ENCODE measurements at regions not wholly inside any gene's neighbourhood (a gene's known extent, or its start where the extent isn't known, plus 50 kb on each side); places are given as distances from the start of the nearest gene placed in this dataset.
A peak's percentile ranks its signal among the peaks of the same experiment; 100 is the strongest.

DNA sequence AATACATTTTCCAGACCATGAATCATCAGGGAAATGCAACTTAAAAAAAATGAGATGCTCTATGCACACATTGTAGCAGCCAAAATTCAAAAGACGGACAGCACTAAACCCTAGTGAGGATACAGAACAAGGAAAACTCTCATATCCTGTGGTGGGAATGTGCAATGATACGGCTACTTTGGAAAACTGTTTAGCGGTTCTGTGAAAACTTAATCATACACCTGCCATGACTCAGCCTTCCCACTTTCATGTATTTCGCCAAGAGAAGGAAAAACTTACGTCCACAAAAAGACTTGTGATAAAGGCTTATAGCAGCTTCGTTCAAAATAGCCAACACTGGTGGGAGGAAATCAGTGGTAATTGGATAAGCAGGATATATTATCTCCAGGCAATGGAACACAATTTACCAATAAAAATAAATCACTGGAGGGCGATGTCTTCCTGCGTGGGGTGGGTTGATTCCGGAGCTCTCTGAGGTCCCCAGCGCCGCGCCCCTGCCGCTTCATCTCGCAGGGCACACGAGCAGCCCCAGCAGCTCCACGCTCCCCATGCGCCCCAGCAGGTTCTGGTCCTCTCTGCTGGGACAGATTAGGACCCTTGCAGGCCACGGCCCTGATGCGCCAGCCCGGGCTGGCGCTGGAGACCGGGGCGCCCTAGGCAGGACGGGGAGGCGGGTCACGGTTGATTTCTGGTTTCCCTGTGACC is 97.2 kb upstream of the ARHGEF7 start:
- Histone ChIP-seq H4K20me1 (replicated peaks; ENCODE audit: insufficient read depth) (no peaks in the 10 kb centered on the region), H2AFZ (no peak overlapping the region), H3K79me2 (replicated peaks; ENCODE audit: insufficient read depth) (no peaks in the 10 kb centered on the region), H3K4me3 (no peak overlapping the region), H3F3A (replicated peaks; ENCODE audit: low read depth) (no peaks in the 10 kb centered on the region), H3K27ac (ENCODE audit: low read depth) (no peak overlapping the region), H3K36me3 (ENCODE audit: insufficient read depth) (0 out of 2 replicates have a peak, but pooled peaks cover 3% of the 10 kb centered on the region), H3K4me1 (ENCODE audit: insufficient read depth) (no peaks in the 10 kb centered on the region), H3K9me2 (ENCODE audit: insufficient read depth) (peaks cover 9% of the 10 kb centered on the region; the same call in 1 of the 2 replicates), H3K4me2 (no peak overlapping the region), H3K27me3 (ENCODE audit: insufficient read depth) (no peaks in the 10 kb centered on the region)
- no peaks in the 10 kb centered on the region for H3K4me1 Mint-ChIP-seq
- peaks cover 9% of the 10 kb centered on the region; the same call in 2 of the 3 replicates for H3K36me3 Mint-ChIP-seq (ENCODE audit: low read depth)
- TF ChIP-seq CREB1 (CRISPR knock-in tag; IDR thresholded peaks at IDR 0.05; ENCODE audit: low read depth), result no peak
- TF ChIP-seq, protein P1, sequence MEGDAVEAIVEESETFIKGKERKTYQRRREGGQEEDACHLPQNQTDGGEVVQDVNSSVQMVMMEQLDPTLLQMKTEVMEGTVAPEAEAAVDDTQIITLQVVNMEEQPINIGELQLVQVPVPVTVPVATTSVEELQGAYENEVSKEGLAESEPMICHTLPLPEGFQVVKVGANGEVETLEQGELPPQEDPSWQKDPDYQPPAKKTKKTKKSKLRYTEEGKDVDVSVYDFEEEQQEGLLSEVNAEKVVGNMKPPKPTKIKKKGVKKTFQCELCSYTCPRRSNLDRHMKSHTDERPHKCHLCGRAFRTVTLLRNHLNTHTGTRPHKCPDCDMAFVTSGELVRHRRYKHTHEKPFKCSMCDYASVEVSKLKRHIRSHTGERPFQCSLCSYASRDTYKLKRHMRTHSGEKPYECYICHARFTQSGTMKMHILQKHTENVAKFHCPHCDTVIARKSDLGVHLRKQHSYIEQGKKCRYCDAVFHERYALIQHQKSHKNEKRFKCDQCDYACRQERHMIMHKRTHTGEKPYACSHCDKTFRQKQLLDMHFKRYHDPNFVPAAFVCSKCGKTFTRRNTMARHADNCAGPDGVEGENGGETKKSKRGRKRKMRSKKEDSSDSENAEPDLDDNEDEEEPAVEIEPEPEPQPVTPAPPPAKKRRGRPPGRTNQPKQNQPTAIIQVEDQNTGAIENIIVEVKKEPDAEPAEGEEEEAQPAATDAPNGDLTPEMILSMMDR (conservative IDR thresholded peaks at IDR 0.05; ENCODE audit: low read depth in 2 of 2), result 0 out of 4 replicates have a peak, but pooled peaks of 1 of the 2 experiments have one; percentile 1
- H3K27ac Mint-ChIP-seq, result no peak overlapping the region
- H3K27me3 Mint-ChIP-seq (ENCODE audit: insufficient read depth, low read depth, poor library complexity), result no peaks in the 10 kb centered on the region
- no peak overlapping the region for H3K4me3 Mint-ChIP-seq
- H3K9me3 Mint-ChIP-seq, result peaks cover 24% of the 10 kb centered on the region
- ATAC-seq, result no peak
- no peak for DNase-seq (ENCODE audit: low spot score)

DNA sequence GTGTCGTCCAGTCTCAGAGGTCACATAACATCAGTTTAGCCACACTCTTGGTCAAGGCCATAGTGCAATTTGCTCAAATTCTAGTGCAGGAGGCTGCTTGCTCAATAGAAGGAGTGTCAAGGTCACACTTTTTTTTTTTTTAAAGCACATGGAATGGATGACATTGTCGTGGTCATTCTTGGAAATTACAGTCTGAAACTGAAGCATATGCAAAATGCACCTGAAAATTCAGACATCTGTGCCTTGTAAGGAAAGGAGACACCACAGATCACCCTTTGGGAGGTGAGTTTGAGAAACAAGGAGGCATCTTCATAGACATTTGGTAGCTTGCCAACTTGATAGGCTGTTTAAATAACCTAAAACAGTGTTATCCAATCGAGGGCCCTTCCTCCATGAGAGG is 98.3 kb upstream of the ANKRD10 start:
- Histone ChIP-seq H3K79me2 (replicated peaks; ENCODE audit: insufficient read depth) (no peaks in the 10 kb centered on the region), H3K27ac (ENCODE audit: low read depth) (no peak overlapping the region), H4K20me1 (replicated peaks; ENCODE audit: insufficient read depth) (no peaks in the 10 kb centered on the region), H3K4me1 (ENCODE audit: insufficient read depth) (no peaks in the 10 kb centered on the region), H3K9me2 (ENCODE audit: insufficient read depth) (peaks cover 9% of the 10 kb centered on the region; the same call in 1 of the 2 replicates), H2AFZ (no peak overlapping the region), H3K27me3 (ENCODE audit: insufficient read depth) (no peaks in the 10 kb centered on the region), H3K4me2 (no peak overlapping the region), H3K36me3 (ENCODE audit: insufficient read depth) (no peaks in the 10 kb centered on the region), H3F3A (replicated peaks; ENCODE audit: low read depth) (no peaks in the 10 kb centered on the region), H3K4me3 (no peak overlapping the region)
- Mint-ChIP-seq H3K36me3 (ENCODE audit: low read depth) (no peaks in the 10 kb centered on the region), H3K27me3 (ENCODE audit: insufficient read depth, low read depth, poor library complexity) (no peaks in the 10 kb centered on the region), H3K4me3 (no peak overlapping the region), H3K4me1 (no peaks in the 10 kb centered on the region), H3K27ac (no peak overlapping the region), H3K9me3 (no peaks in the 10 kb centered on the region)
- DNase-seq (ENCODE audit: low spot score), result no peak
- no peak for ATAC-seq
- TF ChIP-seq EZH2phosphoT487 (IDR thresholded peaks at IDR 0.05; ENCODE audit: unreplicated experiment), result no peak
- TF ChIP-seq, protein P2, sequence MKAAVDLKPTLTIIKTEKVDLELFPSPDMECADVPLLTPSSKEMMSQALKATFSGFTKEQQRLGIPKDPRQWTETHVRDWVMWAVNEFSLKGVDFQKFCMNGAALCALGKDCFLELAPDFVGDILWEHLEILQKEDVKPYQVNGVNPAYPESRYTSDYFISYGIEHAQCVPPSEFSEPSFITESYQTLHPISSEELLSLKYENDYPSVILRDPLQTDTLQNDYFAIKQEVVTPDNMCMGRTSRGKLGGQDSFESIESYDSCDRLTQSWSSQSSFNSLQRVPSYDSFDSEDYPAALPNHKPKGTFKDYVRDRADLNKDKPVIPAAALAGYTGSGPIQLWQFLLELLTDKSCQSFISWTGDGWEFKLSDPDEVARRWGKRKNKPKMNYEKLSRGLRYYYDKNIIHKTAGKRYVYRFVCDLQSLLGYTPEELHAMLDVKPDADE (IDR thresholded peaks at IDR 0.05), result no peak
- TF ChIP-seq, protein P1 (conservative IDR thresholded peaks at IDR 0.05; ENCODE audit: low read depth in 2 of 2), result no peak
- TF ChIP-seq NANOG (IDR thresholded peaks at IDR 0.05; ENCODE audit: borderline replicate concordance), result no peak
- TF ChIP-seq, protein P3, sequence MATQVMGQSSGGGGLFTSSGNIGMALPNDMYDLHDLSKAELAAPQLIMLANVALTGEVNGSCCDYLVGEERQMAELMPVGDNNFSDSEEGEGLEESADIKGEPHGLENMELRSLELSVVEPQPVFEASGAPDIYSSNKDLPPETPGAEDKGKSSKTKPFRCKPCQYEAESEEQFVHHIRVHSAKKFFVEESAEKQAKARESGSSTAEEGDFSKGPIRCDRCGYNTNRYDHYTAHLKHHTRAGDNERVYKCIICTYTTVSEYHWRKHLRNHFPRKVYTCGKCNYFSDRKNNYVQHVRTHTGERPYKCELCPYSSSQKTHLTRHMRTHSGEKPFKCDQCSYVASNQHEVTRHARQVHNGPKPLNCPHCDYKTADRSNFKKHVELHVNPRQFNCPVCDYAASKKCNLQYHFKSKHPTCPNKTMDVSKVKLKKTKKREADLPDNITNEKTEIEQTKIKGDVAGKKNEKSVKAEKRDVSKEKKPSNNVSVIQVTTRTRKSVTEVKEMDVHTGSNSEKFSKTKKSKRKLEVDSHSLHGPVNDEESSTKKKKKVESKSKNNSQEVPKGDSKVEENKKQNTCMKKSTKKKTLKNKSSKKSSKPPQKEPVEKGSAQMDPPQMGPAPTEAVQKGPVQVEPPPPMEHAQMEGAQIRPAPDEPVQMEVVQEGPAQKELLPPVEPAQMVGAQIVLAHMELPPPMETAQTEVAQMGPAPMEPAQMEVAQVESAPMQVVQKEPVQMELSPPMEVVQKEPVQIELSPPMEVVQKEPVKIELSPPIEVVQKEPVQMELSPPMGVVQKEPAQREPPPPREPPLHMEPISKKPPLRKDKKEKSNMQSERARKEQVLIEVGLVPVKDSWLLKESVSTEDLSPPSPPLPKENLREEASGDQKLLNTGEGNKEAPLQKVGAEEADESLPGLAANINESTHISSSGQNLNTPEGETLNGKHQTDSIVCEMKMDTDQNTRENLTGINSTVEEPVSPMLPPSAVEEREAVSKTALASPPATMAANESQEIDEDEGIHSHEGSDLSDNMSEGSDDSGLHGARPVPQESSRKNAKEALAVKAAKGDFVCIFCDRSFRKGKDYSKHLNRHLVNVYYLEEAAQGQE (IDR thresholded peaks at IDR 0.05; ENCODE audit: unreplicated experiment), result no peak

Data from GM23338 (cell line).